ENCODE measurements at regions not wholly inside any gene's neighbourhood (a gene's known extent, or its start where the extent isn't known, plus 50 kb on each side); places are given as distances from the start of the nearest gene placed in this dataset.
"Not testable (repeated sequence)": the region's sequence is repeated elsewhere in the genome, so short reads cannot be mapped to it uniquely, and the experiment has no call there.

DNA sequence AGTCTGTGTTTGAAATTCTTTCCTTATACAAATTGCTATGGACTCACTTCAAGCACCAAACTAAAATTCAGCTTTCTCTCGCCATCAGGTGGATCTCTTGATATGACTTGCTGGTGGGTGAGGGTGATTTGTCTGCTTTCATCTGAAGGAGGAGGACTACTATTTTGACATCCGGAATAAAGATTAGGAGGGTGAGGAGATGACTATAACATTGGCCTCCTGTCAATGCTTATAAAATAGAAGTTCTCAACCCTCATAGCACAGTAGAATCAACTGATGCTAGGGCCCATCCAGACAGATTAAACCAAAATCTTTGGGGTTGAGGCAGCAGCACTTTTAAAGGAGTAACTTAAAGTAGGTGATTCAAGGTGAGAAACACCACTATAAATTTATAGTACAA is 120.4 kb upstream of the DNAJC10 start:
- intact Hi-C loops (cut with micrococcal nuclease), result no loop called here
- no peak overlapping the region for H3K27ac Mint-ChIP-seq
- H3K4me1 Mint-ChIP-seq (ENCODE audit: low read depth), result no peaks in the 10 kb centered on the region
- H3K4me3 Mint-ChIP-seq, result no peak overlapping the region
- H3K9me3 Mint-ChIP-seq, result no peaks in the 10 kb centered on the region
- H3K27me3 Mint-ChIP-seq, result peaks cover 2% of the 10 kb centered on the region
- no peaks in the 10 kb centered on the region for H3K36me3 Mint-ChIP-seq (ENCODE audit: low read depth)

DNA sequence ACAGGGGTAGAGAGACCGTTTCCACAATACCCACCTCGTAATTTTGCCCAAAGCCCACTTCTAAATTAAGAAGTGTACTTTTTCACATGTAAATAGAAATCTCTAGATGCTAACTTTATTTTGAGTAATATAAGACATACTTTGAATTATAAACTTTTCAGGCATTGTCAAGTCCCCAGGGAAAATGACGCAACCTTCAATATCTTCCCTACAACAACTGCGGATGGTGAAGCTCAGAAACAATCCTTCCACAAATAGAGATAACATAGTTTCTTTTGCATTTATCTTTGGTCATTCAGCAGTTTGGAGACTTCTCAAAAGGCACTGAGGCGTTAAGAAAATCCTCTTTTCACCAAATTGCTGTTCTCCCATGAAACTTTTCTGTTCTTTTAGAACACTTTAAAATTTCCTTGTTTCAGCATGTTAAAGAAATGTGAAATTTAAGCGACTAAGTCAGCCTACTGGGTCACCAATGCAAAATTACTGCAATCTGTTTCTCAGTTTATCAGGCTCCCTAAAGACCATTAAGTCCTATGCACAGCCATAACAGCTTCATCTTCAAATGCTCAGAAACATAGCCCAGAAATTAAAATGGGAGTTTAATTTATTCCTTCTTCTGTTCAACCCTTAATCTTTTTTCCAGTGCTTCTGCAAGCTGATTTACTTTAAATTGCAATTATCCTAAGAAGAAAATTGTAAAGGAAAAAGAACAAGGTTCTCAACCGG is 118.3 kb upstream of the DNAJC10 start:
- H3K4me1 Mint-ChIP-seq (ENCODE audit: low read depth), result no peaks in the 10 kb centered on the region
- no peak overlapping the region for H3K27ac Mint-ChIP-seq
- no peak overlapping the region for H3K4me3 Mint-ChIP-seq
- peaks cover 2% of the 10 kb centered on the region for H3K27me3 Mint-ChIP-seq
- intact Hi-C loops (cut with micrococcal nuclease), result no loop called here
- no peaks in the 10 kb centered on the region for H3K36me3 Mint-ChIP-seq (ENCODE audit: low read depth)
- H3K9me3 Mint-ChIP-seq, result no peaks in the 10 kb centered on the region

DNA sequence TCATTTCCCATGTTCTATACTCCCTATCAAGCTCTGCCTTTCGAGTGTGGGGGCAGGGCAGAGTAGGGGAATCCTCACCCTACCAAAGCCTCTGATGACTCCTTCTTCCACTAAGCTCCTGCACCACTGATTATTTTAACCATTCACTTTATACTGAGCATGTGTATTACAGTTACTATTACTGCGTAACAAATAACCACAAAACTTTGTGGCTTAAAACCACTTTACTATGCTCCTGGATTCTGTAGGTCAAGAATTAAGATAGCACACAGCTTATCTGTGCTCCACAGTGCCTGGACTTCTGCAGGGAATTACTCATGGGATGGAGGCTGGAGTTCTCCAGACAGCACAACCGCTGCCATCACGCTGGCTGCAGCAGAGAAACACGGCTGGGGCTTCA is 117.4 kb upstream of the DNAJC10 start:
- Mint-ChIP-seq H3K4me1 (ENCODE audit: low read depth) (no peaks in the 10 kb centered on the region), H3K9me3 (no peaks in the 10 kb centered on the region), H3K36me3 (ENCODE audit: low read depth) (no peaks in the 10 kb centered on the region), H3K4me3 (no peak overlapping the region), H3K27me3 (peaks cover 2% of the 10 kb centered on the region), H3K27ac (no peak overlapping the region)
- intact Hi-C loops (cut with micrococcal nuclease), result no loop called here

DNA sequence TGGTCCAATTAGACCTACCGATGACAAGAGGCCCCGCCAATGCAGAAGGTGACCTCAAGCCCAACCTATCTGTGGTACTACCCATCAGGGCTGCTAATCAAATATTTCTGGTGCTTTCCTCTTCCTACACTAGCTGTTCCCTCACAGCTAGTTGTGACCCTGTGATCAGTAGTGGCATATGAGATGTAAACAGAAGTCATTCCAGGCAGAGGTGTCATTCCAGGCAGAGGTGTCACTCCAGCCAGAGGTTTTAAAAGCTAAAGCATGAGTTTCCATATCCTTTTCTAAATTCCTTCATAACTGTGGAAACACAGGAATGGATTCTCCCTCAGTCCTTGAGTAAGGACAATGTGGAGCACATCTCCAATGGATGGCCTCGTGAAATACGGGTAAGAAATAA is 110.9 kb upstream of the DNAJC10 start:
- H3K4me1 Mint-ChIP-seq (ENCODE audit: low read depth), result peaks cover 15% of the 10 kb centered on the region
- H3K27ac Mint-ChIP-seq, result no peak overlapping the region
- no peaks in the 10 kb centered on the region for H3K27me3 Mint-ChIP-seq
- no peak overlapping the region for H3K4me3 Mint-ChIP-seq
- H3K9me3 Mint-ChIP-seq, result peaks cover 17% of the 10 kb centered on the region
- H3K36me3 Mint-ChIP-seq (ENCODE audit: low read depth), result peaks cover 6% of the 10 kb centered on the region
- intact Hi-C loops (cut with micrococcal nuclease), result no loop called here

DNA sequence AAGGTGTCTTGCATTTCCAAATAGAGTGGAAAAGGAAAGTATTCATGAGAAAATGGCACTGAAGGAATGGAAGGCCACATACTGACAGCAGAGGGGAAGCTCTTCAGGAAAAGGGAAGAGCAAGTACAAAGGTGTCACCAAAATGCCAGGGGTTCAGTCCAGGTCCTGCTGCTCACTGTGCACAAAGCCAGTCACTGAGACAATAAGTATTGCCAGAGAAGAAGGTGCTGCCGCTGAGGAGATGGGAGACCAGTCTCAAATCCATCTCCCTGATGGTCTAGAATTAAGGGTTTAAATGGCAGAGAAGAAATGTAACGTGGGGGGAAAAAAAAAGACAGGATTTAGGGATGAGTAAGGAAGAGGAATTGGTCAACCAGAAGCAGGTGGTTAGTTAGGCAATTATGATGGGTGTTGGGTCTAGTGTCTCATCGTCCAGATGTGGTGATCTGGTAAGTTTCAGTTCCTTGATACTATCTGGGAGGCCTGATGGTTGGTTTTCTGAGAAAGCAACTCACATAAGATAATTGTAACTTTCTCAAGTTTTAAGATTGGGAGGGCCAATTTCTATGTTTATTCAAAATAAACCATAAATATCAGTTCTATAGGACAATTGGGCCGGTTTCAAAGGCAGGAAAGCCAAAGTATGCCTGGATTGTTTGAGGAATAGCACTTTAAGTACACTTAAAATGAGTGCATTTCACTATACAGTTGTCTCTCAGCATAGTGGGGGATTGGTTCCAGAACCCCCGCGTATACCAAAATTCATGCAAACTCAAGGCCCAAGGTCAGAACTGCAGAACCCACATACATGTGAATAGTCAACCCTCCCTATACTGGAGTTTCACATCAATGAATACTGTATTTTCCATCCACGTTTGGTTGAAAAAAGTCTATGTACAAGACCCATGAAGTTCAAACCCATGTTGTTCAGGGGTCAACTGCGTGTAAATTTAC is 109.1 kb upstream of the DNAJC10 start:
- Mint-ChIP-seq H3K27ac (no peak overlapping the region), H3K9me3 (peaks cover 17% of the 10 kb centered on the region), H3K27me3 (no peaks in the 10 kb centered on the region), H3K36me3 (ENCODE audit: low read depth) (peaks cover 6% of the 10 kb centered on the region), H3K4me1 (ENCODE audit: low read depth) (peaks cover 15% of the 10 kb centered on the region), H3K4me3 (no peak overlapping the region)
- intact Hi-C loops (cut with micrococcal nuclease), result no loop called here

DNA sequence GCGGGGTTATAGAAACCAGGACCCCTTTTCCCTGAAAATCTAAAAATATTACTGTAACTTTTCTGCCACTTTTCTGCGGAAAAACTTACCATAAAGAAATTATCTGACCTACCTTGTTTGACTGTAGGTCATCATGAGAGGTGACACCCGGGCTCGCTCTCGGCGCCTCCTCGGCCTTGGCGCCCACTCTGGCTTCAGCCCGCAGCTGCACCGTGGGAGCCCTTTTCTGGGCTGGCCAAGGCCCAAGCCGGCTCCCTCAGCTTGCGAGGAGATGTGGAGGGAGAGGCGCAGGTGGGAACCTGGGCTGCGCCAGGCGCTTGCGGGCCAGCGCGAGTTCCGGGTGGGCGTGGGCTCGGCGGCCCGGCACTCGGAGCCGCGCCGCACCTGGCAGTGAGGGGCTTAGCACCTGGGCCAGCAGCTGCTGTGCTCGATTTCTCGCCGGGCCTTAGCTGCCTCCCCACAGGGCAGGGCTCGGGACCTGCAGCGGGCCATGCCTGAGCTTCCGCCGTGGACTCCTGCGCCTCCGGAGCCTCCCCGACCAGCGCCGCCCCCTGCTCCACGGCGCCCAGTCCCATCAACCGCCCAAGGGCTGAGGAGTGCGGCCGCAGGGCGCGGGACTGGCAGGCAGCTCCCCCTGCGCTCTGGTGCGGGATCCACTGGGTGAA is 107.7 kb upstream of the DNAJC10 start:
- Mint-ChIP-seq H3K4me1 (ENCODE audit: low read depth) (peaks cover 15% of the 10 kb centered on the region), H3K4me3 (no peak overlapping the region), H3K27ac (no peak overlapping the region), H3K36me3 (ENCODE audit: low read depth) (peaks cover 6% of the 10 kb centered on the region), H3K27me3 (no peaks in the 10 kb centered on the region), H3K9me3 (peaks cover 17% of the 10 kb centered on the region)
- intact Hi-C loops (cut with micrococcal nuclease), result no loop called here

DNA sequence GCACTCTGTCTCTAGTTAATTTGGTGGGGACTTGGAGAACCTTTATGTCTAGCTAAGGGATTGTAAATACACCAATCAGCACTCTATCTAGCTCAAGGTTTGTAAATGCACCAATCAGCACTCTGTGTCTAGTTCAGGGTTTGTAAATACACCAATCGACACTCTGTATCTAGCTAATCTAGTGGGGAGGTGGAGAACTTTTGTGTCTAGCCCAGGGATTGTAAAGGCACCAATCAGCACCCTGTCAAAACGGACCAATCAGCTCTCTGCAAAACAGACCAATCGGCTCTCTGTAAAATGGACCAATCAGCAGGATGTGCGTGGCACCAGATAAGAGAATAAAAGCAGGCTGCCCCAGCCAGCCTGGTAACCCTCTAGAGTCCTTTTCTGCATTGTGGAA is 107.1 kb upstream of the DNAJC10 start:
- Mint-ChIP-seq H3K4me1 (ENCODE audit: low read depth) (peaks cover 15% of the 10 kb centered on the region), H3K9me3 (peaks cover 17% of the 10 kb centered on the region)
- H3K27me3 Mint-ChIP-seq; H3K36me3 Mint-ChIP-seq (ENCODE audit: low read depth); H3K27ac Mint-ChIP-seq; H3K4me3 Mint-ChIP-seq; intact Hi-C loops (cut with micrococcal nuclease): not testable (repeated sequence)

DNA sequence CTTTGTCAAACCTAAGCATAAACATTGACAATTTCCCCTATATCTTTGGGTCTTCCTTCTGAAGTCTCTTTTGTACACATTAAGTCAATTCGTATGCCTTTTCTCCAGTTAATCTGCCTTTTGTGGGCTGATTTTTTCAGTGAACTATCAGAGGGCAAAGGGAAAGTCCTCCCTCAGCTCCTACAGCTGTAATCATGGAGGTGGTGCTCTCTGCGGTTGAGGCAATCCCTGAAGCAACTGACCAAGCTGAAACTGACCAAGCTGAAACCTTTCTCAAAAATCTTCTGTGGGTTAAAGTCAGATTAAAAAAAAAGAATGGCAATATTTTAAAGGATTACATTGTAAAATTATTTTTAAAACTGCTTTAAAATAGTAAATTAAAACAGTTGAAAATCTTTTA is 105.8 kb upstream of the DNAJC10 start:
- no peaks in the 10 kb centered on the region for H3K27me3 Mint-ChIP-seq
- H3K36me3 Mint-ChIP-seq (ENCODE audit: low read depth), result peaks cover 6% of the 10 kb centered on the region
- H3K27ac Mint-ChIP-seq, result no peak overlapping the region
- no peak overlapping the region for H3K4me3 Mint-ChIP-seq
- H3K9me3 Mint-ChIP-seq, result peaks cover 17% of the 10 kb centered on the region
- intact Hi-C loops (cut with micrococcal nuclease), result no loop called here
- peaks cover 15% of the 10 kb centered on the region for H3K4me1 Mint-ChIP-seq (ENCODE audit: low read depth)

DNA sequence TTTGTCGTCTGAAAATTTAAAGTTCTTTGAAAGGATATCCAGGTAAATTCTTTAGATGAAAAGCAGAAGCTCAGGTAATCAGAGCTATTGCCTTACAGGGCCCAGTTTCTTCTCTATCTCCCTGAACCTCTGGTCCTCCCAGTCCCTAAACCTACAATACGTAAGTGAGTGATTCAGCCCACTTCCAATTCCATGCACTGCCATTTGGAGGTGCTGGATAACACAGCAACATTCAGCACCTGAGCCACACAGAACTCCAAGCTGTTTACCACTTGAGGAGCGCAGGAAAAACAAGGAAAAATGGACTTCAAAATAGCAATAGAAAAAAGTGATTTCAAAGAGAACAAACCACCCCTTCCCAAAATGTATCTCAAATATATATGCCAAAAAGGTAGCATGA is 105.0 kb upstream of the DNAJC10 start:
- Mint-ChIP-seq H3K27ac (no peak overlapping the region), H3K36me3 (ENCODE audit: low read depth) (peaks cover 6% of the 10 kb centered on the region), H3K4me1 (ENCODE audit: low read depth) (peaks cover 15% of the 10 kb centered on the region), H3K4me3 (no peak overlapping the region), H3K27me3 (no peaks in the 10 kb centered on the region), H3K9me3 (peaks cover 17% of the 10 kb centered on the region)
- intact Hi-C loops (cut with micrococcal nuclease), result no loop called here

DNA sequence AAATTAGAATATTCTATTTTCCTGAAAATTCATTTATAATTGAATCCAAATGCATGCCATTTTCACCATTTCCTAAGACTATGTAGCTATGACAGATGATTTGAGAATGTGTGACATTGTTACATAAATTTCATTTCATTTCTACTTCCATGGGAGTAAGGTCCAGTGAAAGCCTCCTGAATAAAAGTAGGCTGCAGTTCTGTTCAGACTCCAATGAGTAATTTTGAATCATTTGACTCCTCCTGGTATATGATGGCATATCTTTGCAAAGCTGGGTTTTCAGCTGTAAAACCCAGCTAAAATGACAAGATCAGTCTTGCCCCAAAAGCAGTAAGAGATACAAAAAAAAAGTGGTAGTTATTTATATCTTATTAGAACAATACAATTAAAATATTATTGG is 101.0 kb upstream of the DNAJC10 start:
- Mint-ChIP-seq H3K27ac (no peak overlapping the region), H3K36me3 (ENCODE audit: low read depth) (no peaks in the 10 kb centered on the region), H3K4me1 (ENCODE audit: low read depth) (no peaks in the 10 kb centered on the region), H3K9me3 (no peaks in the 10 kb centered on the region), H3K4me3 (no peak overlapping the region), H3K27me3 (no peaks in the 10 kb centered on the region)
- intact Hi-C loops (cut with micrococcal nuclease), result no loop called here

DNA sequence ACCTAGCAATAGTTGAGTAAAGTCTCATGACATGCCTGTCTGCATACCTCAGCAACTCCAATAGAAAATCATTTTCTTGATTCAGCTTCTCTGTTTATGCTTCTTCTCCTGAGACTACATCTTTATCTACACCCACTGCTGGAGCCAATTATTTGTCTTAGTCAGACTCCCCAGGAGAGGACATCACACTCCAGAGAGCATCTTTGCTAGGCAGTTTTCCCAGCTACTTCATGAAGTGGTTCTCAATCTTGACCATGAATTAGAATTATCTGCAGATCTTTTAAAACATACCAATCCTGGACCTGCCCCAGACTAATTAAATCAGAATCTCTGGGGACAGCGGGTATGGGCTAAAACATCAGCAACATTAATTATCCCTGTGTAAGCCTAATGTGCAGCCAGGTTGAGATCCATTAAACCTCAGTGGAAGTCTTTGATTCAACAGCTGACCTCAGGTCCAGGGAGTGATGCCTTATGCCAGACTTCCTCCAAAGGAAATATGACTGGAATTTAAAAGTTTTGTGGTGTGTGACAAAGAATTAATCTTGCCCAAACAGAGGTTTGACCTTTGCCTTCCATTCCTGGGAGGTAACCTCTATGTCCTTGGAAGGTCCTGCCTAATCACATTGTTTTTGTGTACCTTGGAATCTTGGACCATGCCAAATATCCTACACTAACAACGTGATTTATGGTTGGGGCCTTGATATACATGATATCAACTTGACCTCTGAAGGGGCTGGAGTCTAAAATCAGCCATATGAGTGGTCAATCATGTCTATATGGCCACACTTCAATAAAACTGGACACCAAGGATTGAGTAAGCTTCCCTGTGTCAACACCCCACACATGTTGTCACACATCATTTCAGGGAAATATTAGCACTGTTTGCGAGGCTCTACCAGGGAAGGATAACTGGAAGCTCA is 99.3 kb upstream of the DNAJC10 start:
- Mint-ChIP-seq H3K9me3 (no peaks in the 10 kb centered on the region), H3K4me1 (ENCODE audit: low read depth) (no peaks in the 10 kb centered on the region), H3K4me3 (no peak overlapping the region)

DNA sequence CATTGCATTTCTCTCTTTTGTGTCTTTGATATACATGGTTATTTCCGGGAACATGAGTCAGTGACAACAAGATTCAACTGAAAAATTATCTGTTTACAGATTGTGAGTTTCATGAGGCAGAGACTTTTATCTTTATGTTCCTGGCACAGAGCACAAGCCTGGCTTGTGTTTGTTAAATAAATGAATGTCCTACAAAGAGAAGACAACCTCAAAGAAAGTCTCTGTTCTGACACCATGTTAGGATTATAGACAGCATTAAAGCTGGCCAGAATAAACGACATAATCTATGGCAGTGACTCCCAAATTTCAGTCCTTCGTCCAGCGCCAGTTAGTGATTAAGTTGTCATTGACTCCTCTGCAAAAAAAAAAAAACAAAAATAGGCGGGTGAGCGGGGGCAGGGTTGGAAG is 97.4 kb upstream of the DNAJC10 start:
- intact Hi-C loops (cut with micrococcal nuclease), result no loop called here
- no peaks in the 10 kb centered on the region for H3K36me3 Mint-ChIP-seq (ENCODE audit: low read depth)
- no peak overlapping the region for H3K27ac Mint-ChIP-seq
- H3K4me1 Mint-ChIP-seq (ENCODE audit: low read depth), result no peaks in the 10 kb centered on the region
- no peaks in the 10 kb centered on the region for H3K27me3 Mint-ChIP-seq
- no peak overlapping the region for H3K4me3 Mint-ChIP-seq
- no peaks in the 10 kb centered on the region for H3K9me3 Mint-ChIP-seq

More for the DNA sequence above, 99.3 kb upstream of the DNAJC10 start:
- Mint-ChIP-seq H3K36me3 (ENCODE audit: low read depth) (no peaks in the 10 kb centered on the region), H3K27ac (no peak overlapping the region), H3K27me3 (no peaks in the 10 kb centered on the region)
- intact Hi-C loops (cut with micrococcal nuclease), result no loop called here

DNA sequence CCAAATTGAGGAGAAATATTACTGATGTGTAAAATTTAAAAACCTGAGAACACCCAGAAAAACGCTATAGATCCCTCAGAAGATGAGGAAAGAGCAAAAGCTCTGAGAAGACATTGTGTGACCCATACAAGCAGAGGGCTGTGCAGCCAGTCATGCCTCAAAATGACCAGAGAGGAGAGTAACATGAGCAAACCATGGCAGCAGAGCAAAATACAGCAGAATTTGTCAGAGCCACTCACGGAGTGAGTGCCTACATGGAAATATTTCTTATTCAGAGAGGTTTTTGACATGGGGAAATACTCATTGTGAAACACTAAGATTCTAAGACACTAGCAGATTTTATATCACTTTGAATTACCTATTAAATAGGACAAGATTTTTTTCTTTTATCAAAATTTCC is 96.8 kb upstream of the DNAJC10 start:
- H3K4me3 Mint-ChIP-seq, result no peak overlapping the region
- no peaks in the 10 kb centered on the region for H3K27me3 Mint-ChIP-seq
- H3K4me1 Mint-ChIP-seq (ENCODE audit: low read depth), result no peaks in the 10 kb centered on the region
- no peak overlapping the region for H3K27ac Mint-ChIP-seq
- H3K9me3 Mint-ChIP-seq, result no peaks in the 10 kb centered on the region
- no peaks in the 10 kb centered on the region for H3K36me3 Mint-ChIP-seq (ENCODE audit: low read depth)
- intact Hi-C loops (cut with micrococcal nuclease), result no loop called here

Data from dendritic cell treated with granulocyte-macrophage colony-stimulating factor and Interleukin-4, amounts not matched to agents 40 ng/mL and 50 ng/mL, for 4 days (primary cell).